GM18867 (cell line): ENCODE measurements at regions not wholly inside any gene's neighbourhood (a gene's known extent, or its start where the extent isn't known, plus 50 kb on each side); places are given as distances from the start of the nearest gene placed in this dataset.
"Not testable (repeated sequence)": the region's sequence is repeated elsewhere in the genome, so short reads cannot be mapped to it uniquely, and the experiment has no call there.

Experiments used
- ATAC-seq: cut with Tn5 transposase; IDR thresholded peaks from one replicate; pipeline ENCODE4 v1.9.1; 2021; ENCODE audit warnings: mild to moderate bottlenecking, moderate library complexity; ENCODE audit not compliant: unreplicated experiment

DNA sequence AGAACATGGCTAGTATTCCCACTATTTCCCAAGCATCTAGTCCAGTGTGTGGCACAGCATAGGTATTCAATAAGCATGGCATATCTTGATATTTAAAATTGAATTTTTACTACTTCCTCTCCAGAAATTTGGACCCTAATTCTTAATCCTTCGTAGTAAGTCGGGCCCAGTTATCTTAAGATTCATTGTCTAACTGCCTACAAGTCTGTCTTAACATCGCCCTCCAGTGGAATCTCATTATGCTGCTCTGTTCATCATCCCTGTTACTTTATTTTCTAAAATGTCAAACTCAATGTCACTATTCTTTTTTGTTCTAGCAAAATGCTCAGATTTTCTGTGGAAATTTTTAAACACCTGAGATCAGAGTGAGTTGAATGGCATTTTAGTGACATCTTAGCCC, 606.2 kb downstream of the KLHL13 start:
- no peak for ATAC-seq

DNA sequence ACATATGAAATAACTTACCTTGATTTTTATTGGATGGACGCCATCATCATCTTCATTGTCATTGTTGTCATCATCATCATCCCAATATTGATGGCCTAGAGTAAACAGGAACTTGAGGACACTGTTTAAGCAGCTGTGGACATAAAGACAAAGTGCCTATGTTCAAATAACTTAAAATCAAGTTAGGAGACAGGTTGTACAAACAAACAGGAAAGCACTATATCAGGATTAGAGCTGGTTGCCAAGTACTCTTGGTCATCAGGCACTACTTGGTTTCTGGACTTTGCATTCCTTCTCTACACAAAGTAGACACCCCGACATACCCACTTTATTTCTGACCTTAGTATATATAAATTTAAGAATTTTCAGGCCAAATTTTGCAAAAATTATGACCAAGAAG, 608.6 kb downstream of the KLHL13 start:
- ATAC-seq: no peak

DNA sequence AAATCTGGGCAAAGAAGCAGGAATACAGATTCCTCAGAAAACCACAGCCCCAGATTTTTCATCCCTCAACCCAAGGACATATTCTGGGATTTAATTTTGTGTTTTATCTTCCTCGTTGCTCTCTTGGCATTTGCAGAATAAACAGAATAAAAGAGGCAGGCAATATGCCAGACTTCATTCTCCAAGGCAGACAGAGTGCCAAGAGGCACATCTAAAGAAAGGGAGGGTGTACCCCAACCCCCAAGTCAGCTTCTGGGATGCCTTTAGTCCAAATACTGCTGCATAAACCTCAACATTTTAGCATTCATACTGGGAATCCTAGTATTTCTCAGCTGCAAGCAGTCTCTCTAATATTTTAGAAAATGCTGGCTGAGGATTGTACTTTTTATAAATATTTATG, 629.2 kb downstream of the KLHL13 start:
- ATAC-seq: no peak

DNA sequence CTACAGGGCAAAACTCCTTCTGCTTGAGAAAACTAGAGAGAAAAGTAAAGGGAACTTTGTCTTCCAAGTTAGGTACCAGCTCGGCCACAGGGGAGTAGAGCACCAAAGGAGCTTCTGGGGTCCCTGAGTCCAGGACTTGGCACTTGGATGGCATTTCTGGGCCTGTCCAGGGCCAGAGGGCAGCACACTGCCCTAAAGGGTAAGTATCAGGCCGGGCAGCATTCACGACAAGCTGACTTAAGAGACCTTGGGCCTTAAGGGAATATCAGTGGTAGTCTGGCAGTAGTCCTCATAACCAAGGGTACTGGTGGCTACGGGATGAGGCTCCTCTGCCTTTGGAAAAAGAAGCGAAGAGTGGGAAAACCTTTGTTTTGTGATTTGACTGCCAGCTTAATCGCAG, 632.7 kb downstream of the KLHL13 start:
- ATAC-seq: no peak

DNA sequence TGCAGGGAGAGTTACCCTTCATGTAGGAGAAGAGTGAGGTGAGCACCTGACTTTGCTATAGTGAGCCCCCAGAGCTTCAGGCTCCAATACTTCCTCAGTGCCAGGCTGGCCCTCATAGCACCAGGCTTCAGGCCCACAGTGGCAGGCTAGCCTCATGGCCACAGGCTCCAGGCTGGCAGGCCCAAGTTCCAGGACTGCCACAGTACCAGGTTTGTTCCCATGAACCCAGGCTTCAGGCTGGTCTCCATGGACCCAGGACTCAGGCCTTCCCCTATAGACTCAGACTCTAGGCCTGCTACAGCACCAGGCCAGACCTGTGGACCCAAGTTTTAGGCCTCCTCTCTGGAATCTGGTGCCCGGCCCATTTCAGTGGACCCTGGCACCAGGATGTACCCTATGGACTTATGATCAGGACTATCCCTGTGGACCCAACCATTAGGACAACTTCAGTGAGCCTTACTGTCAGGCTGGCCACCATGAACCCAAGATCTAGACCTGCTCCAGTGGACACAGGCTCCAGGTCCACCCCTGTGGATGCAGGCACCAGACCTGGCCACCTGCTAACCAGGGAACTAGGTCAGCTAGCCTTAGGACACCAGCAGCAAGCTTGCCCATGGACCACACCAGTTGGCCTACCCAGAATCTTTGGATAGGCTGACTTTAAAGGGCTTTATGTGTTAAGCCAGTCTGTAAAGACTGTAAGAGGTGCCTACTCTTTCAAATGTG, 658.2 kb downstream of the KLHL13 start:
- ATAC-seq: no peak

DNA sequence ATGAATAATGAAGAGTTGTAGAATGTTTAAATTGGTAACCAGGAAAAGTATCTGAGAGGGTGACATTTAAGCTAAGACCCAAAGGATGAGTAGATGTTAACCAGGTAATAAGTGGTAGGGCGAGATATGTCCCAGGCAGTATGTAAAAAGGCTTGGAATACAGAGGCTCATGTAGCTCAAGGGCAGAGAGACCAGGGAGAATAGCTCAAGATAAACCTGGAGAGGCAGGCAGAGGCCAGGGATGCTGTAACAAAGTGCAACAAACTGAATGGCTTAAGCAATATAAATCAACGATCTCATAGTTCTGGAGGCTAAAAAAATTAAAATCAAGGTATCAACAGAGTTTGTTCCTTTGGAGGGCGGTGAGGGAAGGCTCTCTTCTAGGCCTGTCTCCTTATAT, 660.8 kb downstream of the KLHL13 start:
- no peak for ATAC-seq

DNA sequence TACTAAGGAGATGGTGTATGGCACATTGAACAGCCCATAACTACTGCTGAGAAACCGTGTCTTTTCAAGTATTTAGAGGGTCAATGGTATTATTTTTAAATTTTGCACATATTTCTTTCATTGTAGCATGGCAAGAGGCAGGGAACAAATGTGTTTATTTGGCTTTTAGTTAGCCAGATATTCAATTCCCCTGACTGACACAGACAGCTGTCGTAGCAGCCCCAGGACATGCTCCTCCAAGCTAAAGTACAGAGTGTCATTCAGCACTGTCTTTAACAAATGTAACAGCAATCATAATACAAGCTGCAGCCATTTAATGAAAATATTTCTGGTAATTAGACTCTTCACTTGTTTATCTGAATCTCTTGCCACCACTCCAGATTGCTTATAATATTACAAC, 687.1 kb downstream of the KLHL13 start:
- ATAC-seq: no peak

DNA sequence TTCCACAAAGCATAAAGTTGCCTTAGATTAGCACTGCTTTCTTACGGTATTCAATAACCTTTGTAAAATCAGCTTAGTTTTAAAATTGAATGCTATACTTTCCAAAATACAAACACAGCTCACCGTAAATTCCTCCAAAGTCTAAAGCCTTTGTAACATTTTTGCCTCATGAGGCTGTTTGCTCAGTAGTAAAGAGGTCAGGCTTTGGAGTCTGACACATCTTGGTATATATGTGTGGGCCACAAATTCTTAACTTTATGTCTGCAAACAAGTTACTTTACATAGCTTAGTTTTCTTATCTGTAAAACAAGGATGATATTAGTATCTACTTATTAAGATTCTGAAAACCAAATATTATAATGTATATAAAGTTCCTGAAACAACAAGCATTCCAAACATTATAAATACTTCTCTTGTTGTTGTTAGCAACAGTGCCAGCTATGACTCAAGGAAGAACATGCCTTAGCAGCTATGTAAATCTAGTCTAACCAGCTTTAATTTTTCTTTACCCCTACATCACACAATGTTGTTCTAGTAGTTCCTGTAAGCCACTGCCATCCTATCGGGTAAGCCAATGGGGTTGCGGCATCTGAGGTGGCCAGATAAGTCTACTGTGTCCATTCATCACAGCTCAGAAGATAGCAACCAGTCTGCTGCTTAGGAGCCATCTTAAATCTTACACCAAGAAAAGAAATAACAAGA, 709.0 kb downstream of the KLHL13 start:
- ATAC-seq: no peak

DNA sequence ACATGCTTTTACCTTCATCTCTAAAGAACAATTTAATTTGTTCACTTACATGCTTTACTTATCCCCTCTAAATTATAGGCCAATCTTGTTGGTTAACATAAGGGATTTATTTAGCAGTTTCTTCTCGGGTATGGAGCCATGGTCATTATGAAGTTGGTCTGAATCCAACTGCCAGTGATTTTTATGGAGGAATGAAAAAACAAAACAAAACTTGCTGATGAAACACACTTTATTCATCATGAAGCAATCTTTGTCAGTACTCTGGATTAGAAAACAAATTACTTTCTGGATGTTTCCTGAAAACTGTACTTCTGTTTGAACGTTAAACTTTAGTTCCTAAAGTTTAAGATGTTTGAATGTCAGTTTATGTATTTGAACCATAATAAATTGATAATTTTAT, 715.8 kb downstream of the KLHL13 start:
- no peak for ATAC-seq

DNA sequence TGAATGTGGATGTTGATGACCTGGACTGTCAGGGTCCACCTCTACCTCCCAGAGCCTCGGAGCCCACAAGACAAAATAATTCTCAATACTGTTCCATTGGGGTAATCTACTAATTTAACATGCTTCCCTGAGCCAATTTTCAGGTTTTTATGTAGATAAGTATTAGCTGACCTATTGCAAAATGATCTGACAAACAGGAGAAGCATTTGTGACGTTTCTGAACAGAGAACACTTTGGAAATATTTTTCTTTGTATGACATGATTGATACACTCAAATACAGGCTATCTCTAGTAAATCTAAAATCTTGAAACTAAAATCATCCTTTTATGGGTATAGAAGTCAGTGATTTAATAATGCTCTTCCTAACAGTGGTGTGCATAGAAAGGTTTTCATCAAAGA, 716.6 kb downstream of the KLHL13 start:
- ATAC-seq: no peak

DNA sequence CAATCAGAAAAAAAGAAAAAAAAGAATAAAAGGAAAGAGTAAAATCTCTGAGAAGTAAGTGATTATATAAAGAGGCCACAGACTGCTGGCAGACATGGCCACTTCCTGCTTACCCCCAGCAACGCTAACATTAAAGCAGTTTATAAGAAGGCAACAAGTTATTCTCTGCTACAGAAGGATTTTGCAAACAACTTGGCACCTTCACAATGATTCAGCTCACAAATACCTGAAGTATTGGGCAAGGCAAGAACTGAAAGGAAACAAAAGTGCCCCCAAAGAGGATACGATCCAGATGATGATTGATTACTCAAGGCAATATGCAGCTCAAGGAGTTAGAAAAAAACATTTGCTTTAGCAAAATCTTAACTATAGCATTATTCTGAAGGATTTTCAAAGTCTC, 718.8 kb downstream of the KLHL13 start:
- ATAC-seq: no peak

DNA sequence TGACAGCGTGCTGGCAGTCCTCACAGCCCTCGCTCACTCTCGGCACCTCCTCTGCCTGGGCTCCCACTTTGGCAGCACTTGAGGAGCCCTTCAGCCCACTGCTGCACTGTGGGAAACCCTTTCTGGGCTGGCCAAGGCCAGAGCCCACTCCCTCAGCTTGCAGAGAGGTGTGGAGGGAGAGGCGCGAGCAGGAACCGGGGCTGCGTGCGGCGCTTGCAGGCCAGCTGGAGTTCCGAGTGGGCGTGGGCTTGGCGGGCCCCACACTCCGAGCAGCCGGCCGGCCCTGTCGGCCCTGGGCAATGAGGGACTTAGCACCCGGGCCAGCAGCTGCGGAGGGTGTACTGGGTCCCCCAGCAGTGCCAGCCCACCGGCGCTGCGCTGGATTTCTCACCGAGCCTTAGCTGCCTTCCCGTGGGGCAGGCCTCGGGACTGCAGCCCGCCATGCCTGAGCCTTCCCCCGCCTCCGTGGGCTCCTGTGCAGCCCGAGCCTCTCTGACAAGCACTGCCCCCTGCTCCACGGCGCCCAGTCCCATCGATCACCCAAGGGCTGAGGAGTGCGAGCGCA, 722.0 kb downstream of the KLHL13 start:
- not testable (repeated sequence) for ATAC-seq

DNA sequence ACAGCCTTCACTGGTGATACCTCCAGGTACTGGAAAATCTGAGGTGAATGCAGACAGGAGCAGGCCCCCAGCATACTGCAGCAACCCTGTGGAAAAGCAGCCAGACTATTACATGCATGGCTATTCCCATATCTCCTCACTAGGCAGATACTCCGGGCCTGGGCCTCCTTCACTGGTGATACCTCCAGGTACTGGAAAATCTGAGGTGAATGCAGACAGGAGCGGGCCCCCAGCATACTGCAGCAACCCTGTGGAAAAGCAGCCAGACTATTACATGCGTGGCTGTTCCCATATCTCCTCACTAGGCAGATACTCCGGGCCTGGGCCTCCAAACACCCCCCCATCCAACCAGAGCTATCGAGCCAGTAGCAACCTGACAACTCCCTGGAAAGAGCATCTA, 724.2 kb downstream of the KLHL13 start:
- not testable (repeated sequence) for ATAC-seq

DNA sequence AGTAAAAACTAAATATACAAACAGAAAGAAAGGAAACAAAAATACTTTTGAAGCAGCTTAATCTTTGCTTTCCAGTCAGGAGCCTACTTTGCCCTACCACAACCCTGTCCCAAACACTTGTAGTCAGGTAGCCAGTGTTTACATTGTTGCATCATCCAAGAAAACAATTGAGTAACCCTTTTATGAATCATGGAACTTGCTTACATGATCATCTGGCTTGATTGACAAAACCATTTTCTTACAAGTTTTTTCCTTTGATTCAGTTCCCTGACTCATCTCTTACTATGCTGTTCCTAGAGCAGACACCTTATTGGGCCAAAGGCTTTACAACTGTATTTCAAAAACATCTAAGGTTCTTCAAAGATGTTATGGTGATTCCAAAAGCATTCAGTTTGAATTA, 740.1 kb downstream of the KLHL13 start:
- no peak for ATAC-seq

DNA sequence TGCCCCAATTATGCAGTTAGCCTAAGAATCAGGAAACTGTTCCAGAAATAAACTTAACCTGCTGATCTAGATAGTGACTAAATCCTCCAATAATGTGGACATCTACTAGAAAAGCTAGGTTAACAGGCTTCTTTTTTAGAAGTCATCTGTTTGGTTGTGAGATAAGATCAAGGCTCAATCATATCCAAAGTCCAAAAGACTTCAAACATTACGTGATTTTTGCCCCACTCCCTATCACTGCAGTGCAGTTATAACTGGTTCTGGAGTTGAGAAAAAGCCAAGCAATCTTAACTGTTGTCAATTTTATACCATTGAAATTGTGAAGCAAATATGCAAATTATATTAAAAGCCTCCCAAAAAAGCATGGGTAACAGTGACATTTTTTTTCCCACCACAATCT, 781.4 kb downstream of the KLHL13 start:
- ATAC-seq: no peak

DNA sequence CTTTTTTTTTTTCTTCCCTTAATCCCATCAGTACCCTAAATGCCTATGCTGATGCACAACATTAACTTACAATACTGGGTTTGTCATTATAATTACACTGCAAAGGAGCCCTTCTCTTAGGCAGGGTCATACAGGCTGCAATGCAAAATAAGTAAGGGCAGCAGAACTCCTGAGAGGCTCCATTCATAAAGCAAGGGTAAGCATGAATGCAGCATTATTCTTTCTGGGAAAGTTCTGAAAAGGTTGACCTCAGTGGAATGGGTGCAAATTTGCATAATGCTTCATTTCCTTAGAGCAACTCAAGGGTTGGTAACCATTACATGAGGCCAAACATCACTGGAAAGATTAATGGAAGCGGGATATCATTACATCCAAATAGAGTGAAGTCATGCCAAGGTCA, 789.2 kb downstream of the KLHL13 start:
- ATAC-seq: no peak

DNA sequence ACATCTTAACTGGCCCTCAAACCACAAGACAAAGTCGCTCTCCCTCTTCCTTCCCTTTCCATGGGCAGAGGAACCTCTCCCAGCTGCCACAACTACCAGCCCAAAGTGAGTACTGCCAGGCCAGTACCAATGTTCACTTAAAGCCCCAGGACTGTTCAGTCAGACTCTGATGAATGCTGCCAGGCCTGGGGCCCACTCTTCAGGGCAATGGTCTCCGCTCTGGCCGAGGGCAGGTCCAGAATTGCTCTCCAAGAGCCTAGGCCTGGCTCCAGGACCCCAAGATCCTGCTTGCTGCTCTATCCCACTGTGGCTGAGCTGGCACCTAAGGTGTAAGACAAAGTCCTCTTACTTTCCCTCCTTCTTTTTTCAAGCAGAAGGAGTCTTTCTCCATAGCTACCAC, 790.9 kb downstream of the KLHL13 start:
- no peak for ATAC-seq

DNA sequence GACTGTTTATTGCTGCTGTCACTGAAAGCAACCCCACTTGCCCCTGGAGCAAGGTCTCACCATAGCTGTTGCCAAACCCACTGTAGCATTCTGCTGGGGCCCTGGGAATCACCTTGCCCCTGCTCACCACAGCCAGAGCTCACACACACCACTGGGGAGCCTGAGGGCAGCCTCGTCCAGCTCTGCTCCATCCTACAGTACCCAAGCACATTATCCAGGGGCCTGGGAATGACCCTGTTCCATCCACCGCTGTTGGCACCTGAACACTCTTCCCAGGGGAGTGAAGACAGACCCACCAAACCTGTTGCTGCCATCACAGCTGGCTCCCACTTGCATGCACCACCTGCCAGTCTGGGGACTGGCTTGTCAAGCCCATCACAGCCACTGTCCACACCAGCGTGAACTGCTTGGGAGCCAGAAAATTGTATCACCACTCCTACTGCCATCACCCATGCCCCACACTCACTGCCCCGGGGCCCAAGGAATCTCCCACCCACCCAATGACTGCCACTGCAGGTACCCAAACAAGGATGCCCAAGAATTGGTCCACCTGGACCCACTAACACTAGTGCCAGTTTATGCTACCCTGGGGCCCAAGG, 811.3 kb downstream of the KLHL13 start:
- no peak for ATAC-seq

DNA sequence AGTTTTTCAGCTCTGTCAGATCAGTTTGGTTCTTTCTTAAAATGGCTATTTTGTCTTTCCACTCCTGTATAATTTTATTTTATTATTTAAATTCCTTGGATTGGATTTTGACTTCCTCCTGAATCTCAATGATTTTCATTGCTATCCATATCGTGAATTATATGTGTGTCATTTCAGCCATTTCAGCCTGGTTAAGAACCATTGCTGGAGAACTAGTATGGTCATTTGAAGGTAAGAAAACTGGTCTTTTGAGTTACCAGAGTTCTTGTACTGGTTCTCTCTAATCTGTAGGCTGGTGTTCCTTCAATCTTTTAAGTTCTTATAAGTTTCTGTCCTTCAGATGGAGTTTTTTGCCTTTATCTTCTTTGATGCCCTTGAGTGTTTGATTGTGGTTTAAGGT, 815.5 kb downstream of the KLHL13 start:
- no peak for ATAC-seq

DNA sequence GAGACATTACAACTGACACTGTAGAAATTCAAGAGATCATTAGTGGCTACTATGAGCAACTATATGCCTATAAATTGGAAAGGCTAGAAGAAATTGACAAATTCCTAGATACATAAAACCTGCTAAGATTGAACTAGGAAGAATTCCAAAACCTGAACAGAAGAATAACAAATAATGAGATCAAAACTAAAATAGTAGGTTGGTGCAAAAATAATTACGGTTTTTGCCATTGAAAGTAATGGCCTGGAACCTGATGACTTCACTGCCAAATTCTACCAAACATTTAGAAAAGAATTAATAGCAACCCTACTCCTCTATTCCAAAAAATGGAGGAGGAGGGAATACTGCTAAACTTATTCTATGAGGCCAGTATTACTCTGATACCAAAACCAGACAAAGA, 824.9 kb downstream of the KLHL13 start:
- no peak for ATAC-seq

DNA sequence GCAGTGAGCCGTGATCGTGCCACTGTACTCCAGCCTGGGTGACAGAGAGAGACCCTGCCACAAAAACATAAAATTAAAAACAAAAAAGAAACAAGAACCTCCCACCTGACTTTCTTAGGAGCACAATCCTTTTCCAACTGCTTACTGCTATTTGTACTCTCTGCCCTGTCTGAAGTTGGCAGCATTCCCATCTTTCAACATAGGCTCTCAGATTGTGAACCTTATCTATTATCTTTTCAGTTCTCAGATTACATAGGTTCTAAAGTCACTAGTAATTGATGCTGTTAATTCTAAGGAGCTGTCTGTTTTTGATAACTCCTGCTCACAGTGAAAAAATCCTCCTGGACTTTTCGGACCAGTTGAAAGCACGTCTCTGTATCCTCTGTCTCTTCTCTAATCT, 812.2 kb upstream of the CT83 start:
- ATAC-seq: no peak
